Stimulated activated CD8-positive, alpha-beta memory T cell treated with anti-CD3 and anti-CD28 coated beads, Interleukin-7, amount 100 ng/mL, for 48 hours (primary cell): ENCODE measurements at regions not wholly inside any gene's neighbourhood (a gene's known extent, or its start where the extent isn't known, plus 50 kb on each side); places are given as distances from the start of the nearest gene placed in this dataset.

Experiments used
- DNase-seq, 2 donors: peaks; one replicate each; pipeline ENCODE4 v3.0.0-alpha.2; 2020; ENCODE audit warnings: low read depth in 1 of 2; ENCODE audit errors: extremely low read depth in 1 of 2

DNA sequence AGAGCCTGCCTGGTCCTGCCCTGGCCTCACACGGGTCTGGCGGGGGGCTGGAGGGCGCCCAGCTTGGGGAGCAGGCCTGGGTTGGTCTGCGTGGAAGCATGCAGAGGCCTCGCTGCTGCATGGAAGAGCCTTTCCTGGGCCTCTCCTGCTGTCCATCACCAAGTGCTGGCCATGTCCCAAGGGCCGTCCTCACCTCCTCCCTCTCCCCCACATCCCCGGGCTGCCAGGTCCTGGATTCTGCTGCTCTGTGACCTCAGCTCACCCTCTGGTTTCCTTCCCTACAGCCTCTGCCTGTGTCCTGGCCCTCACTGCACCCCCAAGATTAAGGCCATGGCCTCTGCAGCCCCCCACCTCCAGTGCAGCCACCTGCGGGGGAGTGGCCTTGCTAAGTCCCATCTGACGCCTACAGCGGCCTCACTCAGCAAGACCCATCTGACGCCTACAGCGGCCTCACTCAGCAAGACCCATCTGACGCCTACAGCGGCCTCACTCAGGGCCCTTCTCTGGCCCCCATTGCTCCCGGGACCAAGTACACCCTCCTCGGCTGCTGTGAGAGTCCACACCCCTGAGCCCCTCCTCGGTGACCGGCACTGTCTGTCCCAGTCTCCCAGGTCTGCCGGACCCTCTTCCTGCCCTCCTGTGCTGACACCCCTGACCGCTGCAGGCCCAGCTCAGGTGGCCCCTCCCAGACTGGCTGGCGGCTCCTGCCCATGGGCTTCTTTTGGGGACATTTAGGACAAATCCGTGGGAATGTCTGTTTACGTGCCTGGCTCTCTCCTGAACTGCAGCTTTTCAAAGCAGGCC lies 119.5 kb upstream of the B3GAT1 start:
- DNase-seq = no peak

DNA sequence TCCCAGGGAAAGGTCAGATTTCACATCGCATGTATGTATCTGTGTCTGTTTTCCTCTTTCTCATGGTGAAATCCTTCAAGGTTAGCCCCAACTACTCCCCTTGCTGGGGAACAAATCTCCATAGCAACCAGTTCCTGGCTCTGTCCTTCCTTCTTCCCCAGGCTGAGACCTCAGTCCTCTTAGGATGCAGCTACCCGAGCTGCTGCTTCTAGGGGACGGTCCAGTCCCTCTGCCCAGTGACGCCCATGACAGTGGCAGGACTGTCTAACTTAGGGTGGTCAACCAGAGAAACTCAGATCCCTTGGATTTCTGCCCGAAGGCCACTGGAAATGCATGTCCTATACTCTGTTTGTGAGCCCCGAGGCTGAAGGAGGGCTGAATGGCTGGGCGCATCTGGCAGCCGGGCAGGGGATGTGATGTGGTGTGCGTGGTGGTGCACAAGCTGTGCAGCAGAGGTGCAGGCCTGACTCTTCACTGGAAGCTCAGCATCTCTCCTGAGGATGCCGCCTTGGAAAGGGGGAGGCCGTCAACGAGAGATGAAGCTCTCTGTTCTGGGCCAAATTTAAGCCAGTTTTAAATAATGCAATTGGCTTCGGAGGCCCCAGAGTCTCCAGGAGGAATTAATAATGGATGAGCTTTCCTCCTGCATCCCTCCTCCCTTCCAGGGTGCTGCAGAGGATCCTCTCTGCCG lies 118.7 kb upstream of the B3GAT1 start:
- DNase-seq = no peak

DNA sequence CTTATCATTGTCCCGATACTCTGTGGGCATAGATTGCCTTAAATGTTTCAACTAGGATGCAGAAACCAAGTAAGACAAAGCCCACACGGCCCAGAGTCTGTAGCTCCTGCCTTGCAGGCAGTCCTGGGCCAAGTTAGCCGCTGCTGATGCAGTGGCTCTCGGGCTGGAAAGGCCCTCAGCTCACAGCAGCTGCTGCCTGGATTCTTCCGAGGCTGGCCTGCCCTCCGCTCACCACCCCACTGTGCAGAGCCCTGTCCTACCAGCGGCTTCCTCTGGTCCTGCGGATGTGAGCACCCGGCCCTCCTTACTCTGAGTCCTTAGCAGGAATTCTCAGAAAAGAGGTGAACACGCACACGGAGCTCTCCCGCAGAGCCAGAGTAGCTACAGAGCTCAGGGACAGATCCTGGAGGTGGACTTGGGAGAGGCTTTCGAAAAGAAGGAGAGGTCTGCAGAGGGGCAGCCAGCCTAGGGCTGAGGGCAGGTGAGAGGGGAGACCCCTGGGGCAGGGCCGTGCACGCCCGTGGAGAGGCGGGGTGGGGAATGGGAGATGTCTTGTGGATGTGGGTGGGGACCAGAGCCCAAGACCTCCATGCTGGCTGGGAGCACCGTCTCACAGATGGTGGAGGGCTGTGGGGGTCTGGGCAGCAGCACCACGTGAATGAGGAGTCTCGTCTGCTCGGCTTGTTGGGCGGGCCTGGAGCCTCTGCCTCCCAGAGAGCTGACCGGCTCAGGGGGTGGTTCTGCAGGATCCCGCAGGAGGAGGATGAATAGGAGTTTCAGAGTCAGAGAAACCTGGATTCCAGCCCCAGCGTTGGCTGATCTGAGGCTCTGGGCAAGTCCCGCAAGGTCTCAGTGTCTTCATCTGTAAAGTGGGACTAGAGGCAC lies 117.4 kb upstream of the B3GAT1 start:
- DNase-seq = no peak

DNA sequence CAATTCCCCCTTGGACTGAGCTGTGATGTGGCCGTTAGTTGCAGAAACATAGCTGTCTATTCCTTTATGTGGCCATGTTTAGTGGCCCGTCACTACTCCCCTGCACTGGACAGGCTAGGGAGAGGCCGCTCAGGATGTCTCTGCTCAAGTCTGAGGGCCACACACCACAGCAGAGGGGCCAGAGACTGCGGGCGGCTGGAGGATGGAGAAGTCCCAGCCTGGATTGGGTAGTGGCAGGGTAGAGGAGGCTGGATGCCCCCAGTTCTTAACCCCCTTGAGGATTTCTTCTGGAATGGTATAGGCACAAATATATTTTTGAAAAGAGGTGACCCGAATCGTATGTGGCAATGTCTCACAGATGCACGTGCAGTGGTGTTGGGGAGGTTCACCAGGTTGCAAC lies 116.4 kb upstream of the B3GAT1 start:
- DNase-seq = no peak

DNA sequence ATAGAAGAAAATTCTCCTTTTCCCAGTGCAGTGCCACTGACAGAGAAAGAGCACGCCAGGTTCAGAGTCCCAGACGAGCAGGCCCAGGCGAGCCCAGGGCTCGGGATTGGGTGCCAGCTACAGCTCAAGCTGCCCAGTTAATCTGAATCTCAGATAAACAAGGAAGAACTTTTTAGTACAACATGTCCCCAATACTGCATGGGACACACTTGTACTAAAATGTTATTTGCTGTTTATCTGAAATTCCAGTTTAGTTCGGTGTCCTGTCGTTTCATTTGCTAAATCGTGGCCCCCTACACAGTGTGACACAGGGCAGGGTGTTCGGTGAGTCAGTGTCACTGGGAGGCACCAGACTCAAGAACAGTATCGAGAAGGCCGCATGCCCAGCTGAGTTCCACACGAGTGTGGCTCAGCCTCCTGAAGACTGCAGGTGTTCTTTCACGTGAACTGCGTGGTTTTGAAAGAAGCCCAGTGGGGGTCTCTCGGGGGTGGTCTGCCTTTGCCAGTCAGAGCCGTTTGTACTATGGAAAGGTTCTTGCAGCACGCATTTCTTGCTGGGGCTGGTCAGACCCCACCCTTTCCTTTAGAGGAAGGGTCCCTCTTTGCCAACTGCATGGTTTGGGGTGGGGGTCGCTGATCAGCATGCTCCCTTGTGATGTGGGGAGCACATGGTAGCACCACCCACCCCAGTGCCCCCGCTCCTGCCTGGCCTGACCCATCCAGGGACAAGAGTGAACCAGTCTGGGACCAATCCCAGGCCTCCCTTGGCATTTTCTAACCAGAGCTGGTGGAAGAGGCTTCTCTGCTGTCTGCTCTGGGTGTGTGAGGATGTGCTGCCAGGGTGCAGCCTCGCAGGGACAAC lies 115.6 kb upstream of the B3GAT1 start:
- DNase-seq = no peak

- no peak for DNase-seq
These were observed 113.1 kb upstream of the B3GAT1 start for GRCh38 chr11:134524896-134525845.

- DNase-seq = no peak
These were observed 112.2 kb upstream of the B3GAT1 start for GRCh38 chr11:134524201-134524600.

- no peak for DNase-seq
These were observed 110.9 kb upstream of the B3GAT1 start for GRCh38 chr11:134522782-134523570.

DNA sequence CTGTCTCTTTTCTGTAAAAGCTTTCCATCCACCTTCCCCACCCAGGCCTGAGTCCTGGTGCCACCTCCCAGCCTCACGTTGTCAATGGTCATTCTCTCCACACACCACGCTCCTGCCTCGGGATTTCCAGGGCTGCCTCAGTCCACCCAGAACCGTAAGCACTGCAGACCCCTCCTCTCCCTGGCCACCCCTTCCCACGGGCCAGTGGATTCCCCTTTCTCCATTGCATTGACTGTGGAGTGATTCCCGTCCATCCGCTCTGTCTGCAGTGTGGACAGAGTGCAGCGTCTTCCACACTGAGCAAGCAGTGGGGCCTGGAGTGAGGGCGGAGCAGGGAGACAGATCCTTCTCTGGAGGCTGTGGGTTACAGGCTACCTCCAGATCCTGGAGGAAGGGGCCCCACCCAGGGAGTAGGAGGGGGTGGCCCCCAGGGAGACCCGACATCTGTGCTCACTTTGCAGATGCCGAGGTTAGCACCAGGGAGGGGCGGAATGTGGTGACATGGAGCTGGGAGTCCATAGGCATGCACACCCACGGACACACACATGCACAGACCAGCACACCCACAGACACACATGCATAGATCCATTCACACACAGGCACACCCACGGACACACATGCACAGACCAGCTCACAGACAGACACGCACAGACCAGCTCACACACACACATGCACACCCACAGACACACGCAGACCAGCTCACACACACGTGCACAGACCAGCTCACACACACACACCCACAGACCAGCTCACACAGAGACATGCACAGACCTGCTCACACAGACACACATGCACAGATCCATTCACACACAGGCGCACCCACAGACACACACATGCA lies 109.6 kb upstream of the B3GAT1 start:
- DNase-seq = no peak

DNA sequence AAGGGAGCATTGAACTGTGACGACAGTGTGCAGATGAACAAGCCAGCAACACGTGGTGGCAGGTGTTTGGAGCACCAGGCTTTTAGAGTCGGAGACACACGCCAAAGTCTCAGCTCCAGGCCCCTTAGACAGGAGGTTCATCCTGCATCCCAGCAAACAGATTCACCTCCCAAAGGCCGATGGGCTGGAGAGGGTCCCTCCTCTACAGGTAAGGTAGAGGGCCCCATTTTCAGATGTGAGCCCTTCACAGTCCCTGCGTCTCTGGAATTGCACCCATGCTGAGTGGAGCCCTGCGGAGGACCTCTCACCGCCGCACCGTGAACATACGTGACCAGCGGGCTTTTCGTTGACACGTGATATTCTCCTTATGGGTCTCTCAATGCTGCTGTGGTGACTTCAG lies 109.0 kb upstream of the B3GAT1 start:
- no peak for DNase-seq

DNA sequence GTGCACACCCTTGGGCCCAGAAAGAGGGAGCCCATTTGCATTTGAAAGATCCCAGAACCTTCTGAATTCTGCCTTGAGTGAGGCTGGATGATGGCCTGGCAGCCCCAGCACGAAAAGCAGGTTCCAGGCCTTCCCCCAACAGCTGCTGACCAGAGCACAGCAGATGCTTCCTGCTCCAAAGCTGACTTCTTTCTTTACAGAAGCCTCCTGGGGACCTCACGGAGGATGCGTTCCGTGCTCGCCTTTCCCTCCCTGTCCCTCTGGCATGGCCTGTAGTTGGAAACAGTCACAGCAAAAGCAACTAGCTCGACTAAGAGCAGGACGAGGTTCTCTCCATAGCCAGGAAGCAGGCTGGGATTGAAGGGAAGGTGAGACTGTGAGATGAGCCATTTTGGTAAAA lies 107.7 kb upstream of the B3GAT1 start:
- no peak for DNase-seq

GRCh38 chr11:134519390-134519750 lies 107.3 kb upstream of the B3GAT1 start:
- no peak for DNase-seq

DNA sequence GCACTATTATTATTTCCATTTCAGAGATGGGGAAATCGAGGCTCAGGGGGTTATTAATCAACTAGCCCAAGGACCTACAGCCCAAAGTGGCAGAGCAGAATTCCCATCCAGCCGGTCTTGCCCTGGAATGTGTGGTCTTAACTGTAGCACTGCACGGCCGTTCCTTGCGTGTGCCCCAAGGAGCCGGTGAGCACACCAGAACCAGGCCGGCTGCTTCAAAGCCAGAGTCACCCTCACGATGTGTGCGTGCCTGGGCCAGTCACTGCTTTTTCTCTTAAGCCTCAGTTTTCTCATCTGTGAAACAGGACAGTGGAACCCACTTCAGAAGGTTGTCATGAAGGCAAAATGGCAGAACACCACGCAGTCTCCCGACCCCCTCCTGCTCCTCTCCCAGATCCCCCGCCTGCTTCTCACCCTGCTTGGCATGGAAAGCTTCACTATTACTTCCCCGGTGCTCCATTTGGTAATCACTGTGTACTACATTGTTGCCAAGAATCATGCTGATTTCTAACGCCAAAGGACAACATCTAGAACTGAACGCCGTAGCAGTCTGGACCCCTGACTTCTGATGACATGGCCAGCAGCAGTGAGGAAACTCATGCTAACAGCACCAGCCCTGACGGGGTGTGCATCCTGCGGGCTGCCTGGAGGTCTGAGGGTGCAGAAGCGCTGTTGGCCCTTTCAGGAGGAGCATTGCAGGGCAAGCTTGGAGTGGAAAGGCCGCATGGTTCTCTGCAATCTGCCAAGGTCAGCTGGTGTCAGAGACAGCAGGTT lies 106.8 kb upstream of the B3GAT1 start:
- no peak for DNase-seq

GRCh38 chr11:134517621-134518293 lies 105.7 kb upstream of the B3GAT1 start:
- DNase-seq = no peak

DNA sequence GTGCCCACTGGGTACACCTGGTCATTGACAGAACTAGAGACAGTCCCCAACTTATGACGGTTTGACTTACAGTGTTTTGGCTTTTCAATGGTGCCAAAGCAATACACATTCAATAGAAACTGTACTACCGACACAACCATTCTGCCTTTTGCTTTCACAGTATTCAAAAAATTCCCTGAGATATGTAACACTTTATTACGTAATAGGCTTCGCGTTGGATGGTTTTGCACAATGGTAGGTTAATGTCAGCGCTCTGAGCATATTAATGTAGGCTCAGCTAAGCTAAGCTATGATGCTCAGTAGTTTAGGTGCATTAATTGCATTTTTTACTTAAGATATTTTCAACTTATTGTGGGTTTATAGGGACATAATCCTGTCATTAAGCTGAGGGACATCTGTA lies 105.1 kb upstream of the B3GAT1 start:
- DNase-seq = no peak

- no peak for DNase-seq
These were observed 104.5 kb upstream of the B3GAT1 start for GRCh38 chr11:134516529-134516928.
